ENCODE measurements at regions not wholly inside any gene's neighbourhood (a gene's known extent, or its start where the extent isn't known, plus 50 kb on each side); places are given as distances from the start of the nearest gene placed in this dataset.

DNA sequence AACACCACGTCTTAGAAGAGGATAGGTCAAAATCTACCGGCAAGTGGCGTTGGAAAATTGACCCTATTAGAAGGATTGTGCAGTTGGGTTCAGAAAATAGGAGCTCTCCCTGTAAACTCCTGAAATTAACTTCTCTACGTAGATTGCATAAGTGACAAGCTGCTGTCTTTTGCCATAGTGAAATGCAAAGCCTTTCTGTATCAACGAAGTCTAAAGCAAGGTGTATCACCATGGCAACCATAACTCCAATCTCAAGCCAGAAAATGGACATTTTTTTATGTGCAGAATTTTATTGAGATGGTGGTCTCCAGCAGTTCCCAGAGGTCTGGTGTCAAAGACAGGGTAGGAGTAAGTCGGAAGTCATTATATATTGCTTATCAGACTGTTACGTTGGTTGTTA, 367.7 kb upstream of the NOVA1 start:
- TF ChIP-seq CTCF (IDR thresholded peaks at IDR 0.05; ENCODE audit: low read depth, low read length, poor library complexity, severe bottlenecking) (no peak), EZH2phosphoT487 (IDR thresholded peaks at IDR 0.05; ENCODE audit: borderline replicate concordance, low read length) (no peak)

Measured in DOHH2 (cell line).